ENCODE measurements at regions not wholly inside any gene's neighbourhood (a gene's known extent, or its start where the extent isn't known, plus 50 kb on each side); places are given as distances from the start of the nearest gene placed in this dataset.

DNA sequence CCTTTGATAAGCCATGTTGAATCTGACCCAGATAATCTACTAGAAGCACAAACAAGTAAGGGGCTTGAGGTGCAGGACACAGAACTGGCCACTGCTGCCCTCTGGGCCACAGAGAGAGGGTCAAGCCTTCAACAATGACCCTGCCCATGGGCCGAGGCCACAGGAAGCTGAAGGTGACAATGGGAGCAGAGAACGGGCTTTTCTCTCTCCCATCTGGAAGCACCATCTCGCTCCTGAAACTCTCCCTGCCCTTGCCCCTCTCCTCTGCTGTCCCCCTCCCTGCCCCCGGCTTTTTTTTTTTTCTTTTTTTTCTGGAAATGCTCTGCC, 133.1 kb upstream of the DUSP10 start:
- Histone ChIP-seq H3K9me3 (ENCODE audit: insufficient read depth, low read depth, low read length) (no peaks in the 10 kb centered on the region), H3F3A (ENCODE audit: low read depth) (peaks cover 12% of the 10 kb centered on the region), H3K79me2 (ENCODE audit: insufficient read depth, low read length) (no peaks in the 10 kb centered on the region), H3K9me2 (replicated peaks; ENCODE audit: low read depth, low read length) (no peaks in the 10 kb centered on the region), H3K27me3 (ENCODE audit: insufficient read depth, low read length, poor library complexity, severe bottlenecking) (no peaks in the 10 kb centered on the region), H3K4me1 (ENCODE audit: insufficient read depth, low read length, poor library complexity, severe bottlenecking) (peaks cover 62% of the 10 kb centered on the region), H3K9ac (ENCODE audit: low read depth, low read length, poor library complexity, severe bottlenecking) (peak overlapping the region; percentile 81), H2AFZ (ENCODE audit: low read length) (peak overlapping the region; percentile 75), H3K36me3 (ENCODE audit: insufficient read depth, low read length) (no peaks in the 10 kb centered on the region), H4K20me1 (ENCODE audit: insufficient read depth, low read length, poor library complexity, severe bottlenecking) (no peaks in the 10 kb centered on the region), H3K4me2 (ENCODE audit: low read depth, low read length, poor library complexity, severe bottlenecking) (no peak overlapping the region), H3K4me3 (ENCODE audit: low read length, poor library complexity, severe bottlenecking) (no peak overlapping the region)
- TF ChIP-seq, protein P1, sequence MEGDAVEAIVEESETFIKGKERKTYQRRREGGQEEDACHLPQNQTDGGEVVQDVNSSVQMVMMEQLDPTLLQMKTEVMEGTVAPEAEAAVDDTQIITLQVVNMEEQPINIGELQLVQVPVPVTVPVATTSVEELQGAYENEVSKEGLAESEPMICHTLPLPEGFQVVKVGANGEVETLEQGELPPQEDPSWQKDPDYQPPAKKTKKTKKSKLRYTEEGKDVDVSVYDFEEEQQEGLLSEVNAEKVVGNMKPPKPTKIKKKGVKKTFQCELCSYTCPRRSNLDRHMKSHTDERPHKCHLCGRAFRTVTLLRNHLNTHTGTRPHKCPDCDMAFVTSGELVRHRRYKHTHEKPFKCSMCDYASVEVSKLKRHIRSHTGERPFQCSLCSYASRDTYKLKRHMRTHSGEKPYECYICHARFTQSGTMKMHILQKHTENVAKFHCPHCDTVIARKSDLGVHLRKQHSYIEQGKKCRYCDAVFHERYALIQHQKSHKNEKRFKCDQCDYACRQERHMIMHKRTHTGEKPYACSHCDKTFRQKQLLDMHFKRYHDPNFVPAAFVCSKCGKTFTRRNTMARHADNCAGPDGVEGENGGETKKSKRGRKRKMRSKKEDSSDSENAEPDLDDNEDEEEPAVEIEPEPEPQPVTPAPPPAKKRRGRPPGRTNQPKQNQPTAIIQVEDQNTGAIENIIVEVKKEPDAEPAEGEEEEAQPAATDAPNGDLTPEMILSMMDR (conservative IDR thresholded peaks at IDR 0.05; ENCODE audit: low read length) = no peak
- no peak for TF ChIP-seq EZH2phosphoT487 (IDR thresholded peaks at IDR 0.05; ENCODE audit: borderline replicate concordance)

GRCh38 chr1:221874285-221875003, 132.6 kb upstream of the DUSP10 start:
- no peak overlapping the region for H3K4me2 ChIP-seq (ENCODE audit: low read depth, low read length, poor library complexity, severe bottlenecking)

GRCh38 chr1:221873673-221874072, 131.8 kb upstream of the DUSP10 start:
- Histone ChIP-seq H3K79me2 (ENCODE audit: insufficient read depth, low read length) (no peaks in the 10 kb centered on the region), H2AFZ (ENCODE audit: low read length) (no peak overlapping the region), H3K9ac (ENCODE audit: low read depth, low read length, poor library complexity, severe bottlenecking) (peak overlapping the region; percentile 81), H3K4me2 (ENCODE audit: low read depth, low read length, poor library complexity, severe bottlenecking) (no peak overlapping the region), H3K9me3 (ENCODE audit: insufficient read depth, low read depth, low read length) (no peaks in the 10 kb centered on the region), H3K4me3 (ENCODE audit: low read length, poor library complexity, severe bottlenecking) (no peak overlapping the region), H3K36me3 (ENCODE audit: insufficient read depth, low read length) (no peaks in the 10 kb centered on the region), H3K27me3 (ENCODE audit: insufficient read depth, low read length, poor library complexity, severe bottlenecking) (no peaks in the 10 kb centered on the region), H4K20me1 (ENCODE audit: insufficient read depth, low read length, poor library complexity, severe bottlenecking) (no peaks in the 10 kb centered on the region), H3K4me1 (ENCODE audit: insufficient read depth, low read length, poor library complexity, severe bottlenecking) (peaks cover 49% of the 10 kb centered on the region), H3F3A (ENCODE audit: low read depth) (peaks cover 10% of the 10 kb centered on the region), H3K9me2 (replicated peaks; ENCODE audit: low read depth, low read length) (no peaks in the 10 kb centered on the region)
- TF ChIP-seq, protein P1 (conservative IDR thresholded peaks at IDR 0.05; ENCODE audit: low read length) = no peak
- TF ChIP-seq EZH2phosphoT487 (IDR thresholded peaks at IDR 0.05; ENCODE audit: borderline replicate concordance) = no peak

More at GRCh38 chr1:221874285-221875003, 132.6 kb upstream of the DUSP10 start:
- no peaks in the 10 kb centered on the region for H3K9me3 ChIP-seq (ENCODE audit: insufficient read depth, low read depth, low read length)
- no peaks in the 10 kb centered on the region for H3K79me2 ChIP-seq (ENCODE audit: insufficient read depth, low read length)
- H3K36me3 ChIP-seq (ENCODE audit: insufficient read depth, low read length) = no peaks in the 10 kb centered on the region
- no peak overlapping the region for H3K4me3 ChIP-seq (ENCODE audit: low read length, poor library complexity, severe bottlenecking)
- H3K27me3 ChIP-seq (ENCODE audit: insufficient read depth, low read length, poor library complexity, severe bottlenecking) = no peaks in the 10 kb centered on the region
- H3F3A ChIP-seq (ENCODE audit: low read depth) = peaks cover 12% of the 10 kb centered on the region
- TF ChIP-seq, protein P1 (conservative IDR thresholded peaks at IDR 0.05; ENCODE audit: low read length) = no peak
- no peak for TF ChIP-seq EZH2phosphoT487 (IDR thresholded peaks at IDR 0.05; ENCODE audit: borderline replicate concordance)
- no peaks in the 10 kb centered on the region for H3K9me2 ChIP-seq (replicated peaks; ENCODE audit: low read depth, low read length)
- no peaks in the 10 kb centered on the region for H4K20me1 ChIP-seq (ENCODE audit: insufficient read depth, low read length, poor library complexity, severe bottlenecking)
- peak overlapping the region; percentile 75 for H2AFZ ChIP-seq (ENCODE audit: low read length)
- peaks cover 56% of the 10 kb centered on the region for H3K4me1 ChIP-seq (ENCODE audit: insufficient read depth, low read length, poor library complexity, severe bottlenecking)
- H3K9ac ChIP-seq (ENCODE audit: low read depth, low read length, poor library complexity, severe bottlenecking) = peak overlapping the region; percentile 81
